Activated CD4-positive, alpha-beta T cell treated with anti-CD3 and anti-CD28 coated beads for 36 hours (primary cell): ENCODE measurements at regions not wholly inside any gene's neighbourhood (a gene's known extent, or its start where the extent isn't known, plus 50 kb on each side); places are given as distances from the start of the nearest gene placed in this dataset.
"Not testable (repeated sequence)": the region's sequence is repeated elsewhere in the genome, so short reads cannot be mapped to it uniquely, and the experiment has no call there.

Experiments used
- ATAC-seq: fragments of 200-7000 bp; cut with Tn5 transposase; one replicate; pipeline ENCODE4 v1.10.0; 2021; ENCODE audit warnings: mild to moderate bottlenecking, moderate library complexity
- CTCF ChIA-PET: fragments of 350-600 bp; sonication (Branson Sonifier 250); formaldehyde crosslinking; loops from one replicate; lab custom pipeline; 2021; ENCODE audit warnings: antibody characterized with exemption; lab: Charles Lee
- POLR2A ChIA-PET: fragments of 350-600 bp; sonication (Branson Sonifier 250); formaldehyde crosslinking; loops from one replicate; lab custom pipeline; 2021; ENCODE audit warnings: antibody characterized with exemption, inconsistent platforms; lab: Charles Lee
- DNase-seq: peaks from one replicate; pipeline ENCODE4 v3.0.0-alpha.2; 2020
- H3K27ac Mint-ChIP-seq: one replicate; pipeline ENCODE4 v1.8.0; 2021; ENCODE audit warnings: mixed read lengths
- H3K27me3 Mint-ChIP-seq: one replicate; pipeline ENCODE4 v1.8.0; 2021; ENCODE audit warnings: mixed read lengths
- H3K36me3 Mint-ChIP-seq: one replicate; pipeline ENCODE4 v1.8.0; 2021; ENCODE audit warnings: low read depth, mixed read lengths
- H3K4me1 Mint-ChIP-seq: one replicate; pipeline ENCODE4 v1.8.0; 2021; ENCODE audit warnings: mixed read lengths
- H3K4me3 Mint-ChIP-seq: one replicate; pipeline ENCODE4 v1.8.0; 2021; ENCODE audit warnings: mild to moderate bottlenecking, moderate library complexity, mixed read lengths
- H3K9me3 Mint-ChIP-seq: one replicate; pipeline ENCODE4 v1.8.0; 2021; ENCODE audit warnings: low read depth, mixed read lengths
- intact Hi-C, 2 experiments: fragments of 100-400 bp; cut with DNase I in 1 of 2; cut with micrococcal nuclease in 1 of 2; formaldehyde crosslinking; loops; one replicate each; pipeline versions ENCODE4 v1.14.2 to v1.15.1; 2022 to 2024; cut with DNase I, micrococcal nuclease

DNA sequence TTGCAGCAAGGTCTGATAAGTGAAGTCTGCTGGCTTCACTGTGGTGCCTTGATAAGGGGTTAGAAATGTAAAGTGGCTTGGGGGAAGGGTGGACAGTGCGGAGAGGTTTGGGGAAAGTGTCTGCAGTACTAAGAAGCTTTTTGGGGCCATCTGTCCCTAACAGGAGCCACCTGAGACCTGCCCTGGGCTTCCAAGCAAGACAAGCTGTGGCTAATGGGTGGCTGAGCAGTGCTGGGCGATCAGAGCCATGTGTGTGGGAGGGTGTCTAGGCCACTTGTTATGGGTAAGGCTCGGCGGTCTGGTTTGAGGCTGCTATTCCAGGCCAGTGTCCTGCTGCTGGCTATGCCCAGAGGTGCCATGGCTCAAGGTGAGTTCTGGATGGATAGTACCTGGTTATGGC is 185.4 kb upstream of the MTMR8 start:
- no peak for DNase-seq
- Mint-ChIP-seq H3K4me3 (no peak overlapping the region), H3K36me3 (peaks cover under 1% of the 10 kb centered on the region), H3K27me3 (no peaks in the 10 kb centered on the region), H3K9me3 (no peaks in the 10 kb centered on the region), H3K27ac (no peak overlapping the region), H3K4me1 (peaks cover 5% of the 10 kb centered on the region)
- intact Hi-C loops, result no loop called here
- ChIA-PET POLR2A (no interaction called here), CTCF (interaction anchor here (0.6 kb wide), 1 partner anchor 209 kb away, joined by 3 read pairs; no protein-coding TSS in a partner anchor)
- no peak for ATAC-seq

DNA sequence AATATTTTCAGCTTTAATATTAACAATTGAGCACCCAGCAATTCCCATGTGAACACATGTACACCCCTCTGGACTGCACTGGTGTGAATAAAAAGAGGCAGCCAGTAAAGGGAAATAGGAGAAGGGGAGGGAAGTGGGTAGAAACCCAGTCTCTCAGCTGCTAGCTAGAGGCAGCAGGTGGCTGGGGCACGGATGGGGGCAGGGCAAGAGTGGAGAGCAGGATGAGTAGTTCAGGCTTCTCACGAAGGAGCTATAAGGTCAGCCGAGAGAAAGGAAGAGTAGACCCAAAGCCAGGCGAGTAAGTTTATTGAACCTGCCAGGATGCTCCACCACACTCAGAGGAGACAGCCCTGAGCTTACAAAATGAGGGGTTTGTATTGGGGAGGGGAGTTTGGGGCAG is 184.8 kb upstream of the MTMR8 start:
- peak; percentile 3 for DNase-seq
- H3K9me3 Mint-ChIP-seq, result no peaks in the 10 kb centered on the region

DNA sequence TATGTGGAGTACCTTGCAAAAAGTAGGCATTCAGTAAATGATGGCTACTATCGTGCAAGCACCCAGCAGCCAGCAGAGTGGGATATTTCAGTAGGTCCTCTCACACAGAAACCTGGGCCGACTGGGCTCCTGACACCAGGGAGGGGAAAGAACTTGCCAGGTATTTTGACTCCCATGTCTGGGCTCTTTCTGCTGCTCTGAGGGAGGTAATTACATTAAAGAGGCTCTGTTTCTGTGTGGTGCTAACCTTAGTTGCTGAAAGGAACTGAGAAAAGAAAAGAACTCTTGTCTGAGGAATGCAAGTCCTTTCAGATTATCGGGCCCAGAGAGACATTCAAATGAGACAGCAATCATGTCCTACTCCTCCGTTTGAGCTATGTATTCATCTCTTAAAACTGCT is 175.8 kb upstream of the MTMR8 start:
- Mint-ChIP-seq H3K4me3 (no peak overlapping the region), H3K36me3 (peaks cover 1% of the 10 kb centered on the region), H3K4me1 (no peaks in the 10 kb centered on the region), H3K27me3 (no peaks in the 10 kb centered on the region), H3K9me3 (peaks cover 7% of the 10 kb centered on the region), H3K27ac (no peak overlapping the region)
- CTCF ChIA-PET, result no interaction called here
- DNase-seq (no peak), ATAC-seq (no peak)
- POLR2A ChIA-PET, result no interaction called here
- intact Hi-C loops, result no loop called here

More for the DNA sequence above, 184.8 kb upstream of the MTMR8 start:
- peaks cover 5% of the 10 kb centered on the region for H3K4me1 Mint-ChIP-seq
- peaks cover 1% of the 10 kb centered on the region for H3K36me3 Mint-ChIP-seq
- ChIA-PET POLR2A (no interaction called here), CTCF (no interaction called here)
- H3K27ac Mint-ChIP-seq, result no peak overlapping the region
- no peak for ATAC-seq
- H3K27me3 Mint-ChIP-seq, result no peaks in the 10 kb centered on the region
- no peak overlapping the region for H3K4me3 Mint-ChIP-seq
- intact Hi-C loops, result no loop called here

DNA sequence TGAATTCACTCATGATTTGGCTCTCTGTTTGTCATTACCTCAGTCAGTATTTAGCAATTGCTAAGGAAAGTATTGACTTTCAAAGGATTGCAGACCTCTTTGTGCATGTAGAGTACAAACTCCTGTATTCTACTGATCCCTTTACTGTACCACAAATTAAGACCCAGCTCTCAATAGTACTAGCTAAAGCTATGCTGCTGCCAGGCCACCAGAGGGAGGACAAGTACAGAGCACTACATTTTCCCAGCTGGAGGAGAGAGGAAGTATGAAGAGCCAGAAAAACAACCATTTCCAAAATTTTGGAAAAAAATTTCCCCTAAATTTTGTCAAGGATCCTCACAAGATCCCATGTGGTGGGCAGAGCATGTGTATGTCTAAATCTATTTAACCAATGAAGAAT is 175.0 kb upstream of the MTMR8 start:
- intact Hi-C loops, result no loop called here
- CTCF ChIA-PET, result interaction anchor here (1.0 kb wide), 1 partner anchor 15 kb away, joined by 3 read pairs; no protein-coding TSS in a partner anchor
- H3K9me3 Mint-ChIP-seq, result peaks cover 7% of the 10 kb centered on the region
- no peaks in the 10 kb centered on the region for H3K27me3 Mint-ChIP-seq
- no peak overlapping the region for H3K27ac Mint-ChIP-seq
- DNase-seq, result no peak
- H3K36me3 Mint-ChIP-seq, result no peaks in the 10 kb centered on the region
- no peak overlapping the region for H3K4me3 Mint-ChIP-seq
- no peaks in the 10 kb centered on the region for H3K4me1 Mint-ChIP-seq
- POLR2A ChIA-PET, result no interaction called here
- no peak for ATAC-seq

DNA sequence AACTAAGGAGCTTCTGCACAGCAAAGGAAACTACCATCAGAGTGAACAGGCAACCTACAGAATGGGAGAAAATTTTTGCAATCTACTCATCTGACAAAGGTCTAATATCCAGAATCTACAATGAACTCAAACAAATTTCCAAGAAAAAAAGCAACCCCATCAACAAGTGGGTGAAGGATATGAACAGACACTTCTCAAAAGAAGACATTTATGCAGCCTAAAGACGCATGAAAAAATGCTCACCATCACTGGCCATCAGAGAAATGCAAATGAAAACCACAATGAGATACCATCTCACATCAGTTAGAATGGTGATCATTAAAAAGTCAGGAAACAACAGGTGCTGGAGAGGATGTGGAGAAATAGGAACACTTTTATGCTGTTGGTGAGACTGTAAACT is 170.1 kb upstream of the MTMR8 start:
- H3K4me3 Mint-ChIP-seq, ATAC-seq, CTCF ChIA-PET, DNase-seq, POLR2A ChIA-PET, H3K4me1 Mint-ChIP-seq, intact Hi-C loops, H3K36me3 Mint-ChIP-seq, H3K27me3 Mint-ChIP-seq, H3K9me3 Mint-ChIP-seq, H3K27ac Mint-ChIP-seq: not testable (repeated sequence)

DNA sequence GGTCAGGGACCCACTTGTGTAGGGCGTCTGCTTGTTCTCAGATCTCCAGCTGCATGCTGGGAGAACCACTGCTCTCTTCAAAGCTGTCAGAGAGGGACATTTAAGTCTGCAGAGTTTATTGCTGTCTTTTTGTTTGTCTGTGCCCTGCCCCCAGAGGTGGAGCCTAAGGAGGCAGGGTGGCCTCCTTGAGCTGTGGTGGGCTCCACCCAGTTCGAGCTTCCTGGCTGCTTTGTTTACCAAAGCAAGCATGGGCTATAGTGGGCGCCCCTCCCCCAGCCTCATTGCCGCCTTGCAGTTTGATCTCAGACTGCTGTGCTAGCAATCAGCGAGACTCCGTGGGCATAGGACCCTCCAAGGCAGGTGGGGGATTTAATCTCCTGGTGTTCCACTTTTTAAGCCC is 154.0 kb upstream of the MTMR8 start:
- H3K9me3 Mint-ChIP-seq, intact Hi-C loops, H3K36me3 Mint-ChIP-seq, H3K27me3 Mint-ChIP-seq, DNase-seq, CTCF ChIA-PET, H3K27ac Mint-ChIP-seq, H3K4me1 Mint-ChIP-seq, POLR2A ChIA-PET, ATAC-seq, H3K4me3 Mint-ChIP-seq: not testable (repeated sequence)

DNA sequence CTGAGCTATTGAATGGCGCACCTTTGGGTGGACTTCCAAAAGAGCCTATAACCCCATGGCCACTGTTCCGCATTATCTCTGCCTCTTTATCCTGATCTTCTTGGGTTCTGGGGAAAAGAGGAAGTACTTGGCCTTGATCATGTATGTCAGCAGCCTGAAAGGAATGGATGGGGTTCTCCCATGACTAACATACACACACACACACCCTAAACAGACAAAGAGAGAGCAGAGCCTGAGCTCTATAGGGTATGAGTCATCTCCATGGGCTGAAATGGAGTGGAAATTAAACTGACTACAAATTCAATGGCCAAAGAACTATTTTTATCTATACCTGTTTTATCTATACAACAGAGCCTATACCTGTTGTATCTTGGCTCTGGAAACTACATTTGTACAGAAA is 141.5 kb upstream of the MTMR8 start:
- Mint-ChIP-seq H3K4me1 (no peaks in the 10 kb centered on the region), H3K27me3 (no peaks in the 10 kb centered on the region), H3K27ac (no peak overlapping the region), H3K36me3 (no peaks in the 10 kb centered on the region), H3K4me3 (no peak overlapping the region), H3K9me3 (no peaks in the 10 kb centered on the region)
- no peak for DNase-seq
- intact Hi-C loops, result no loop called here
- ChIA-PET CTCF (no interaction called here), POLR2A (no interaction called here)
- no peak for ATAC-seq
